A549 (cell line): ENCODE measurements at regions not wholly inside any gene's neighbourhood (a gene's known extent, or its start where the extent isn't known, plus 50 kb on each side); places are given as distances from the start of the nearest gene placed in this dataset.

Experiments used
- ATAC-seq, 2 experiments: fragments of 200-7000 bp in 1 of 2; fragments of >200 bp in 1 of 2; cut with Nextera tagmentation in 1 of 2; cut with Tn5 transposase in 1 of 2; 3 replicates each; pipeline versions ENCODE4 v1.8.0 to v1.9.1; 2018 to 2020; ENCODE audit warnings: mild to moderate bottlenecking in 1 of 2, moderate library complexity in 1 of 2
- CTCF ChIA-PET: fragments of 300-600 bp; sonication (Branson Sonifier 250); formaldehyde crosslinking; extraction: SDS; loops from one replicate; lab custom pipeline; 2021; ENCODE audit warnings: antibody characterized with exemption, inconsistent platforms; lab: Yijun Ruan, JAX
- POLR2A ChIA-PET: fragments of 350-600 bp; formaldehyde crosslinking; extraction: SDS; loops from one replicate; lab custom pipeline; 2021; ENCODE audit warnings: antibody characterized with exemption, inconsistent platforms; lab: Yijun Ruan, JAX
- DNase-seq, 2 experiments: peaks; one replicate each; pipeline versions ENCODE4 v3.0.0 to v3.0.0-alpha.2; 2011 to 2016; ENCODE audit warnings: low read depth in 1 of 2, low spot score in 1 of 2
- FAIRE-seq: peaks from 2 replicates; lab custom pipeline; 2011; peaks lifted over from hg19 to GRCh38; lab: Jason Lieb, UNC
- H3K27ac ChIP-seq, 2 experiments: fragments of >200 bp; sonication (Bioruptor Twin); formaldehyde crosslinking; 3 replicates each; pipeline ENCODE4 v1.5.1; 2016 to 2017
- H3K4me1 ChIP-seq: fragments of >200 bp; sonication (Bioruptor Twin); formaldehyde crosslinking; 3 replicates; pipeline ENCODE4 v1.6.1; 2016
- H3K4me2 ChIP-seq: fragments of >200 bp; sonication (Bioruptor Twin); formaldehyde crosslinking; 3 replicates; pipeline ENCODE4 v1.6.1; 2016
- H3K4me3 ChIP-seq: fragments of >200 bp; sonication (Bioruptor Twin); formaldehyde crosslinking; 3 replicates; pipeline ENCODE4 v1.5.1; 2016
- H3K9me3 ChIP-seq: fragments of >200 bp; sonication (Bioruptor Twin); formaldehyde crosslinking; 3 replicates; pipeline ENCODE4 v1.6.1; 2016
- BHLHE40 ChIP-seq: IDR thresholded peaks from 2 replicates; pipeline ENCODE4 v1.6.1; 2012; ENCODE audit warnings: low read depth, low read length, inconsistent platforms
- CHD4 ChIP-seq: fragments of 200-600 bp; sonication (generic); IDR thresholded peaks from 2 replicates; pipeline ENCODE4 v1.6.1; 2016; ENCODE audit warnings: antibody characterized with exemption, mild to moderate bottlenecking, borderline replicate concordance
- EP300 ChIP-seq, 2 experiments: fragments of >200 bp; sonication (Bioruptor Twin); formaldehyde crosslinking; IDR thresholded peaks; 2 replicates in 1 of 2; 3 replicates in 1 of 2; pipeline ENCODE4 v1.6.1; 2016 to 2017
- FOSB ChIP-seq: fragments of 250-450 bp; sonication (Bioruptor Pico); IDR thresholded peaks from 2 replicates; pipeline ENCODE4 v1.5.0; 2020; ENCODE audit warnings: mild to moderate bottlenecking, moderate library complexity
- HOXB13 ChIP-seq: fragments of 250-450 bp; sonication (Bioruptor Pico); IDR thresholded peaks from 2 replicates; pipeline ENCODE4 v1.5.0; 2020; ENCODE audit warnings: low read depth, mild to moderate bottlenecking, moderate library complexity
- RAD21 ChIP-seq, 2 experiments: fragments of >200 bp in 1 of 2; sonication (Bioruptor Twin) in 1 of 2; formaldehyde crosslinking in 1 of 2; IDR thresholded peaks in 1 of 2; conservative IDR thresholded peaks in 1 of 2; 2 replicates in 1 of 2; 3 replicates in 1 of 2; pipeline ENCODE4 v1.6.1; 2012 to 2018; ENCODE audit warnings: inconsistent platforms in 1 of 2
- RCOR1 ChIP-seq: fragments of 150-350 bp; IDR thresholded peaks from 2 replicates; pipeline ENCODE4 v1.6.1; 2014; ENCODE audit warnings: antibody characterized with exemption, low read length, low read depth
- RNF2 ChIP-seq: fragments of 200-600 bp; sonication (generic); IDR thresholded peaks from 2 replicates; pipeline ENCODE4 v1.6.1; 2016; ENCODE audit warnings: low read depth, mild to moderate bottlenecking, antibody characterized with exemption, moderate library complexity, borderline replicate concordance
- TFCP2L1 ChIP-seq: fragments of 250-450 bp; sonication (Bioruptor Pico); IDR thresholded peaks from 2 replicates; pipeline ENCODE4 v1.5.0; 2021; ENCODE audit warnings: mild to moderate bottlenecking
- ZSCAN20 ChIP-seq: fragments of 250-450 bp; sonication (Bioruptor Pico); IDR thresholded peaks from 2 replicates; pipeline ENCODE4 v1.8.0; 2022; ENCODE audit warnings: mild to moderate bottlenecking, moderate library complexity
- WGBS: methylation state at CpG from one replicate; pipeline ENCODE4 v1.1.6; 2017; ENCODE audit errors: missing lambda C conversion rate; 5-methylcytosine and 5-hydroxymethylcytosine counted together
- TF ChIP-seq, protein P1 (sequence below): fragments of >200 bp; sonication (Bioruptor Twin); formaldehyde crosslinking; IDR thresholded peaks from 3 replicates; pipeline ENCODE4 v1.6.1; 2016
- TF ChIP-seq, protein P2 (sequence below): fragments of 250-450 bp; sonication (Bioruptor Pico); IDR thresholded peaks from 2 replicates; pipeline ENCODE4 v1.5.0; 2020; ENCODE audit warnings: low read depth, mild to moderate bottlenecking, moderate library complexity
- TF ChIP-seq, protein P3 (sequence below): IDR thresholded peaks from 2 replicates; pipeline ENCODE4 v1.6.1; 2012; ENCODE audit warnings: low read depth, borderline replicate concordance
- TF ChIP-seq, protein P4 (sequence below): fragments of 450-650 bp; IDR thresholded peaks from 2 replicates; pipeline ENCODE4 v1.6.1; 2014; ENCODE audit warnings: antibody characterized with exemption
- TF ChIP-seq, protein P5 (sequence below): IDR thresholded peaks from 2 replicates; pipeline ENCODE4 v1.6.1; 2012
- TF ChIP-seq, protein P6 (sequence below): fragments of 200-600 bp; sonication (generic); IDR thresholded peaks from 2 replicates; pipeline ENCODE4 v1.6.1; 2016; ENCODE audit warnings: antibody characterized with exemption, mild to moderate bottlenecking, moderate library complexity

DNA sequence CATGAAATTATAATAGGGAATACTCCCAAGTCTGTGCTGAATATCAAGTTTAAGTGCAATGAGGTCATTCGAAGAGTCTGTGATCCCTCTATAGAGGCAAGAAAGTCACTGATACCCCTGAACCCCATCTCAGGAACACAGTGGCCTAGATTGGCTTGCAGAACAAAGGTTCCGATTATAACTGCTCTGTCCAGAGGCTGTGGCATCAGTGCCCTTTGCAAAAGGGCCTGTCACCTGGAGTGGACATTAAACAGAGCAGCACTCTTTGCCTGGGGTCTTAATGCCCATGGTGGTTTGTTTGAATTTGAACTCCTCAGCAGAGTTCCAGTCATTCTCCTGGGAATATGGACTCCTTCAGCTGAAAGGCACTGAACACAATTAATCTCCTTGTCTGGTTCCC, 93.9 kb upstream of the SLCO3A1 start:
- 26% methylated on average over 2 of the region's 2 CpGs for WGBS
- CTCF ChIA-PET, result no interaction called here
- no peak for ATAC-seq
- no peak for DNase-seq
- TF ChIP-seq, protein P1, sequence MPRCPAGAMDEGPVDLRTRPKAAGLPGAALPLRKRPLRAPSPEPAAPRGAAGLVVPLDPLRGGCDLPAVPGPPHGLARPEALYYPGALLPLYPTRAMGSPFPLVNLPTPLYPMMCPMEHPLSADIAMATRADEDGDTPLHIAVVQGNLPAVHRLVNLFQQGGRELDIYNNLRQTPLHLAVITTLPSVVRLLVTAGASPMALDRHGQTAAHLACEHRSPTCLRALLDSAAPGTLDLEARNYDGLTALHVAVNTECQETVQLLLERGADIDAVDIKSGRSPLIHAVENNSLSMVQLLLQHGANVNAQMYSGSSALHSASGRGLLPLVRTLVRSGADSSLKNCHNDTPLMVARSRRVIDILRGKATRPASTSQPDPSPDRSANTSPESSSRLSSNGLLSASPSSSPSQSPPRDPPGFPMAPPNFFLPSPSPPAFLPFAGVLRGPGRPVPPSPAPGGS, result no peak
- TF ChIP-seq BHLHE40 (no peak), TFCP2L1 (CRISPR knock-in tag) (no peak), RCOR1 (no peak), CHD4 (no peak), RAD21 (conservative IDR thresholded peaks at IDR 0.05 in 1 of 2, IDR thresholded peaks at IDR 0.05 in 1 of 2) (no peak)
- TF ChIP-seq, protein P2, sequence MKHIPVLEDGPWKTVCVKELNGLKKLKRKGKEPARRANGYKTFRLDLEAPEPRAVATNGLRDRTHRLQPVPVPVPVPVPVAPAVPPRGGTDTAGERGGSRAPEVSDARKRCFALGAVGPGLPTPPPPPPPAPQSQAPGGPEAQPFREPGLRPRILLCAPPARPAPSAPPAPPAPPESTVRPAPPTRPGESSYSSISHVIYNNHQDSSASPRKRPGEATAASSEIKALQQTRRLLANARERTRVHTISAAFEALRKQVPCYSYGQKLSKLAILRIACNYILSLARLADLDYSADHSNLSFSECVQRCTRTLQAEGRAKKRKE, result no peak
- TF ChIP-seq, protein P3, sequence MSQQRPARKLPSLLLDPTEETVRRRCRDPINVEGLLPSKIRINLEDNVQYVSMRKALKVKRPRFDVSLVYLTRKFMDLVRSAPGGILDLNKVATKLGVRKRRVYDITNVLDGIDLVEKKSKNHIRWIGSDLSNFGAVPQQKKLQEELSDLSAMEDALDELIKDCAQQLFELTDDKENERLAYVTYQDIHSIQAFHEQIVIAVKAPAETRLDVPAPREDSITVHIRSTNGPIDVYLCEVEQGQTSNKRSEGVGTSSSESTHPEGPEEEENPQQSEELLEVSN, result no peak
- TF ChIP-seq, protein P4, sequence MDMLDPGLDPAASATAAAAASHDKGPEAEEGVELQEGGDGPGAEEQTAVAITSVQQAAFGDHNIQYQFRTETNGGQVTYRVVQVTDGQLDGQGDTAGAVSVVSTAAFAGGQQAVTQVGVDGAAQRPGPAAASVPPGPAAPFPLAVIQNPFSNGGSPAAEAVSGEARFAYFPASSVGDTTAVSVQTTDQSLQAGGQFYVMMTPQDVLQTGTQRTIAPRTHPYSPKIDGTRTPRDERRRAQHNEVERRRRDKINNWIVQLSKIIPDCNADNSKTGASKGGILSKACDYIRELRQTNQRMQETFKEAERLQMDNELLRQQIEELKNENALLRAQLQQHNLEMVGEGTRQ, result no peak
- Histone ChIP-seq H3K27ac (no peak overlapping the region), H3K4me1 (no peaks in the 10 kb centered on the region), H3K4me2 (no peak overlapping the region), H3K9me3 (no peaks in the 10 kb centered on the region), H3K4me3 (no peak overlapping the region)
- POLR2A ChIA-PET, result no interaction called here
- no peak for FAIRE-seq

DNA sequence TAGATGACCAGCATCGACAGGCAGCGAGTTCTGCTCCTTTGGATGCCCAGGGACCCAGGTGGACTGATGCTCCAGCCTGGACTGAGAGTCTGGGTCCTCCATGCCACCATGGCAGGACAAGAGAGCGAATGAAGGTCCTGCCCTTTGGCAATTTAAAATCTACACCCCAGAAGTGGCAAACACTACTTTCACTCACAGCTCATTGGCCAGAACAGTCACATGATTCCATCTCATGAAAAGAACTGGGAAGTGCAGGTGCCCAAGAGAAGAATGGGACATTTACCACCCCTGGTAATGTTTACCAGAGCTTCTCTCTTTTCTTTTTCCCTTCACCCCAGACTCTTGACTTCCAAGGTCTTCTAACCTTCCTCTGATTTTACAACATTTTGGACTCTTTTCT, 87.8 kb upstream of the SLCO3A1 start:
- H3K9me3 ChIP-seq, result no peaks in the 10 kb centered on the region; the same call in 2 of the 3 replicates
- no peaks in the 10 kb centered on the region for H3K4me1 ChIP-seq
- ChIA-PET CTCF (interaction anchor here (1.4 kb wide), 1 partner anchor 20 kb away, joined by 3 read pairs; no protein-coding TSS in a partner anchor), POLR2A (no interaction called here)
- H3K4me3 ChIP-seq, result no peak overlapping the region
- 2% methylated on average over 3 of the region's 3 CpGs for WGBS
- no peak overlapping the region for H3K4me2 ChIP-seq
- no peak overlapping the region for H3K27ac ChIP-seq
- TF ChIP-seq RNF2, result no peak
- TF ChIP-seq, protein P5, sequence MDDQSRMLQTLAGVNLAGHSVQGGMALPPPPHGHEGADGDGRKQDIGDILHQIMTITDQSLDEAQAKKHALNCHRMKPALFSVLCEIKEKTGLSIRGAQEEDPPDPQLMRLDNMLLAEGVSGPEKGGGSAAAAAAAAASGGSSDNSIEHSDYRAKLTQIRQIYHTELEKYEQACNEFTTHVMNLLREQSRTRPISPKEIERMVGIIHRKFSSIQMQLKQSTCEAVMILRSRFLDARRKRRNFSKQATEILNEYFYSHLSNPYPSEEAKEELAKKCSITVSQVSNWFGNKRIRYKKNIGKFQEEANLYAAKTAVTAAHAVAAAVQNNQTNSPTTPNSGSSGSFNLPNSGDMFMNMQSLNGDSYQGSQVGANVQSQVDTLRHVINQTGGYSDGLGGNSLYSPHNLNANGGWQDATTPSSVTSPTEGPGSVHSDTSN, result no peak
- TF ChIP-seq EP300 (IDR thresholded peaks at IDR 0.05), result no peak
- TF ChIP-seq ZSCAN20 (CRISPR knock-in tag), result no peak
- no peak for TF ChIP-seq HOXB13 (CRISPR knock-in tag)
- no peak for TF ChIP-seq BHLHE40
- TF ChIP-seq, protein P6, sequence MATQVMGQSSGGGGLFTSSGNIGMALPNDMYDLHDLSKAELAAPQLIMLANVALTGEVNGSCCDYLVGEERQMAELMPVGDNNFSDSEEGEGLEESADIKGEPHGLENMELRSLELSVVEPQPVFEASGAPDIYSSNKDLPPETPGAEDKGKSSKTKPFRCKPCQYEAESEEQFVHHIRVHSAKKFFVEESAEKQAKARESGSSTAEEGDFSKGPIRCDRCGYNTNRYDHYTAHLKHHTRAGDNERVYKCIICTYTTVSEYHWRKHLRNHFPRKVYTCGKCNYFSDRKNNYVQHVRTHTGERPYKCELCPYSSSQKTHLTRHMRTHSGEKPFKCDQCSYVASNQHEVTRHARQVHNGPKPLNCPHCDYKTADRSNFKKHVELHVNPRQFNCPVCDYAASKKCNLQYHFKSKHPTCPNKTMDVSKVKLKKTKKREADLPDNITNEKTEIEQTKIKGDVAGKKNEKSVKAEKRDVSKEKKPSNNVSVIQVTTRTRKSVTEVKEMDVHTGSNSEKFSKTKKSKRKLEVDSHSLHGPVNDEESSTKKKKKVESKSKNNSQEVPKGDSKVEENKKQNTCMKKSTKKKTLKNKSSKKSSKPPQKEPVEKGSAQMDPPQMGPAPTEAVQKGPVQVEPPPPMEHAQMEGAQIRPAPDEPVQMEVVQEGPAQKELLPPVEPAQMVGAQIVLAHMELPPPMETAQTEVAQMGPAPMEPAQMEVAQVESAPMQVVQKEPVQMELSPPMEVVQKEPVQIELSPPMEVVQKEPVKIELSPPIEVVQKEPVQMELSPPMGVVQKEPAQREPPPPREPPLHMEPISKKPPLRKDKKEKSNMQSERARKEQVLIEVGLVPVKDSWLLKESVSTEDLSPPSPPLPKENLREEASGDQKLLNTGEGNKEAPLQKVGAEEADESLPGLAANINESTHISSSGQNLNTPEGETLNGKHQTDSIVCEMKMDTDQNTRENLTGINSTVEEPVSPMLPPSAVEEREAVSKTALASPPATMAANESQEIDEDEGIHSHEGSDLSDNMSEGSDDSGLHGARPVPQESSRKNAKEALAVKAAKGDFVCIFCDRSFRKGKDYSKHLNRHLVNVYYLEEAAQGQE, result no peak
- TF ChIP-seq FOSB (CRISPR knock-in tag), result no peak
- FAIRE-seq, result no peak
- ATAC-seq, result no peak
- no peak for DNase-seq
